ENCODE measurements at regions not wholly inside any gene's neighbourhood (a gene's known extent, or its start where the extent isn't known, plus 50 kb on each side); places are given as distances from the start of the nearest gene placed in this dataset.

DNA sequence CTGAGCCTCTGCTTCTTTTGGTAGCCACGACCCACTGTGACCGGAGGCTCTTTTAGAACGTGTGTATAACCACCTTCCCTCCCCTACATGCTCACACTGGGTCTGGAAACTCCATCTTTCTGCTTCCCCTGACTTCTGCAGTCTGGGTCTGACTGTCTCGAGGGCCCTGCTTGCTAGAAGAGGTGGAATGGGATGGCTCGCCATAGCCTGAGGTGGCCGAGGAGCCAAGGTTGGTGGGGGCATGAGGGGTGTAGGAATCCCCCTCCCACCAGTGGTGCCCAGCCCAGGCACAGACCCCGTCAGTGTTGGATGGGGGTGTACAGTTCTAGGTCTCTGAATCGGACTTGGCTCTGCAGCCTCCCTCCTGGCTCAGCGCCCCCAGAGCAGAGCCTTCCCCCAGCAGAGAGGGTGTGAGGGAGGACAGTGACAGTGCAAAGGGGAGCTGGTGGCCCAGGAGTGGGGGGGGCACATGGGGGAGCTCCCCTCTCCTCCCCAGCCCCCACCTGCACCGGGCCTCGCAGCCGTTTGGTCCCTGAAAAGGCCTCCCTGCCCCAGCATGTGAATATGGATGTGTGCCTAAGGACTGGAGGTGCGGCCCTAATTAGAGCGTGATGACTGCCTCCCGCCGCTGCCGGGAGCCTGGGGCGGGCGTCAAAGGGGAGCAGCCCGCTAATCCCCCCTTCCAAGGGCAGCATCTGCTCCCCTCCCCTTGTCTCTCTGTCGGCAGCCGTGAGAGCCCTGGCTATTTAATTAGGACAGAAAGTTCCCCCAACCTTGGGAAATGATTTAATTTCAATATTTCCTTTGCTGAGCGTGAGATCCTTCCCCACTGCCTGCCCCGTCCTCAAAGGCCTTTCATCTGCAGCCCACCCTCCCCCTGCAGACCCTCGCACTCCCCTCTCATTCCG is 196.2 kb upstream of the C14orf180 start:
- Histone ChIP-seq H3K27ac (ENCODE audit: low read depth, low read length) (no peak overlapping the region), H3K27me3 (ENCODE audit: control insufficient read depth in 2 of 2, insufficient read depth in 2 of 2, low read length in 2 of 2) (no peaks in the 10 kb centered on the region), H3K9me3 (ENCODE audit: control insufficient read depth in 2 of 3, low read length in 3 of 3) (peaks cover 0 to 22% (median 0%) of the 10 kb centered on the region in 3 experiments), H3K4me3 (ENCODE audit: low read length) (no peak overlapping the region), H3K4me1 (ENCODE audit: control insufficient read depth in 2 of 2, insufficient read depth in 2 of 2, low read length in 2 of 2) (no peaks in the 10 kb centered on the region), H3K36me3 (ENCODE audit: control insufficient read depth in 2 of 3, insufficient read depth in 3 of 3, low read length in 3 of 3) (no peaks in the 10 kb centered on the region)
- peak; percentile 38 for ATAC-seq
- CTCF ChIA-PET = no interaction called here
- Mint-ChIP-seq H3K4me3 (no peak overlapping the region), H3K4me1 (peaks cover 0 to 20% (median 4%) of the 10 kb centered on the region in 7 donors), H3K9me3 (peaks cover 6 to 36% (median 23%) of the 10 kb centered on the region in 11 donors), H3K27me3 (peaks cover 0 to 8% (median 0%) of the 10 kb centered on the region in 5 donors), H3K36me3 (peaks cover 2 to 25% (median 14%) of the 10 kb centered on the region in 5 donors), H3K27ac (peak overlapping the region in 4 of 9 donors; percentile 22 to 77 (median 58))
- POLR2A ChIA-PET = no interaction called here
- intact Hi-C loops (cut with micrococcal nuclease) = no loop called here
- DNase-seq = no peak

DNA sequence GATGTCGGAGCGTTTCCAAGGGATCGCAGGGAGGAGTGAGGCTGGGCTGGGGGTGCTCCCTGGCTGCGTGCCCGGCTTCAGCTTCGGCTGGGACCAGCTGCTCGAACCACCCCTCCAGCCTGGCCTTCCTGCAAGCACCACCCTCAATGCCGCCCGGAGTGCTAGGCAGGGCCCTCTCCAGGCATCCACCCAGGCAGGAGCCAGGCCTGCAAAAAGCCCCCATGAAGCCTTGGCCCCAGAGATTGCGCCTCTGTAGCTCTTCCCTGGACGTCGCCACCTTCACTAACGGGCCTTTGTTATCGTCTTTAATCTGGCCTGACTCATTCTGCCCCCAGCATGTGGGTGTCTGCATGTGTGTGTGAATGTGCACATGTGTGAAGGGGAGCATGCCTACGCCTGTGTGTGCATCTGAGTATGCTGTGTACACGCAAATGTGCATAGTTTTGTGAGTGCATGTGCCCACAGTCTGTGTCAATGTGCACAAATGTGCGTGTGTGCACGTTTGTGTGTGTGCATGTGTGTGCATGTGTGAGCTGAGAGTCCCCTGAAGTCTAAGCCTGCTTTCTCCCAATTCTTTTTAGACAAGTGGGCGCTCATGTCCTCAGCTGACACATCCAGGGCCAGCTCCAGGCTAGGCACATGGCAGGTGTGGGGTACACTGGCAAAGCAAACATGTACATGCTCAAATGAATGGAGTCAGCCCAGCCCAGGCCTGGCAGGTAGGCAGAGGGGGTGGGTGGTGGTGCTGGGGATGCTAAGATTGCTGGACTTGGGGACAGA is 195.4 kb upstream of the C14orf180 start:
- intact Hi-C loops (cut with micrococcal nuclease) = no loop called here
- Mint-ChIP-seq H3K4me1 (peaks cover 4 to 21% (median 10%) of the 10 kb centered on the region in 7 donors), H3K27ac (peak overlapping the region in 6 of 9 donors; percentile 18 to 77 (median 64)), H3K36me3 (peaks cover 2 to 20% (median 10%) of the 10 kb centered on the region in 5 donors), H3K9me3 (peaks cover 6 to 29% (median 20%) of the 10 kb centered on the region in 11 donors), H3K4me3 (no peak overlapping the region), H3K27me3 (peaks cover 0 to 8% (median 0%) of the 10 kb centered on the region in 5 donors)
- Histone ChIP-seq H3K4me3 (ENCODE audit: low read length) (no peak overlapping the region), H3K9me3 (ENCODE audit: control insufficient read depth in 2 of 3, low read length in 3 of 3) (peaks cover 0 to 22% (median 0%) of the 10 kb centered on the region in 3 experiments), H3K4me1 (ENCODE audit: control insufficient read depth in 2 of 2, insufficient read depth in 2 of 2, low read length in 2 of 2) (peaks cover 5 to 7% of the 10 kb centered on the region in 2 donors), H3K27ac (ENCODE audit: low read depth, low read length) (no peak overlapping the region), H3K36me3 (ENCODE audit: control insufficient read depth in 2 of 3, insufficient read depth in 3 of 3, low read length in 3 of 3) (no peaks in the 10 kb centered on the region), H3K27me3 (ENCODE audit: control insufficient read depth in 2 of 2, insufficient read depth in 2 of 2, low read length in 2 of 2) (no peaks in the 10 kb centered on the region)
- no peak for ATAC-seq
- CTCF ChIA-PET = no interaction called here
- POLR2A ChIA-PET = interaction anchor here (1.1 kb wide), 1 partner anchor 9 kb away, joined by 3 read pairs; no protein-coding TSS in a partner anchor
- DNase-seq = no peak

DNA sequence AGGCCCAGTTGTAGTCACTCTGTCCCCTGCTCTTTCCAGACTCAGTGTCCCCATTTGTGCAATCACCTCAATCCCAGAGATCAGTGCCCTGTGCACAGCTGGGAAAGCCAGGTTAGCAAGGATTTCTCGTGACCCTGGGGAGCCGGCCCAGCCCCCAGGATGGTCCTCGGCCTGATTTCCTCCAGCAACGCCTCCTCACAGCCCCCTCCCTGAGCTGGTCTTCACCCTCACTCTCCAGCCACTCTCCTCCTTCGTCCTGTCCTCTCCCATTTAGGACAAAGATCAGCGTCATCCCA is 194.8 kb upstream of the C14orf180 start:
- H3K9me3 Mint-ChIP-seq = peaks cover 6 to 24% (median 15%) of the 10 kb centered on the region in 11 donors
- peaks cover 2 to 15% (median 8%) of the 10 kb centered on the region in 5 donors for H3K36me3 Mint-ChIP-seq
- DNase-seq (no peak), ATAC-seq (no peak)
- Histone ChIP-seq H3K27me3 (ENCODE audit: control insufficient read depth in 2 of 2, insufficient read depth in 2 of 2, low read length in 2 of 2) (no peaks in the 10 kb centered on the region), H3K9me3 (ENCODE audit: control insufficient read depth in 2 of 3, low read length in 3 of 3) (peaks cover 0 to 16% (median 0%) of the 10 kb centered on the region in 3 experiments), H3K4me1 (ENCODE audit: control insufficient read depth in 2 of 2, insufficient read depth in 2 of 2, low read length in 2 of 2) (peaks cover 10 to 12% of the 10 kb centered on the region in 2 donors), H3K27ac (ENCODE audit: low read depth, low read length) (no peak overlapping the region), H3K36me3 (ENCODE audit: control insufficient read depth in 2 of 3, insufficient read depth in 3 of 3, low read length in 3 of 3) (no peaks in the 10 kb centered on the region), H3K4me3 (ENCODE audit: low read length) (no peak overlapping the region)
- H3K4me1 Mint-ChIP-seq = peaks cover 5 to 26% (median 15%) of the 10 kb centered on the region in 7 donors
- peaks cover 0 to 8% (median 0%) of the 10 kb centered on the region in 5 donors for H3K27me3 Mint-ChIP-seq
- intact Hi-C loops (cut with micrococcal nuclease) = no loop called here
- POLR2A ChIA-PET = interaction anchor here (1.1 kb wide), 1 partner anchor 9 kb away, joined by 3 read pairs; no protein-coding TSS in a partner anchor
- peak overlapping the region in 3 of 9 donors; percentile 12 to 77 (median 63) for H3K27ac Mint-ChIP-seq
- H3K4me3 Mint-ChIP-seq = no peak overlapping the region
- CTCF ChIA-PET = interaction anchor here (0.7 kb wide), 1 partner anchor 138 kb away, joined by 3 read pairs; no protein-coding TSS in a partner anchor

DNA sequence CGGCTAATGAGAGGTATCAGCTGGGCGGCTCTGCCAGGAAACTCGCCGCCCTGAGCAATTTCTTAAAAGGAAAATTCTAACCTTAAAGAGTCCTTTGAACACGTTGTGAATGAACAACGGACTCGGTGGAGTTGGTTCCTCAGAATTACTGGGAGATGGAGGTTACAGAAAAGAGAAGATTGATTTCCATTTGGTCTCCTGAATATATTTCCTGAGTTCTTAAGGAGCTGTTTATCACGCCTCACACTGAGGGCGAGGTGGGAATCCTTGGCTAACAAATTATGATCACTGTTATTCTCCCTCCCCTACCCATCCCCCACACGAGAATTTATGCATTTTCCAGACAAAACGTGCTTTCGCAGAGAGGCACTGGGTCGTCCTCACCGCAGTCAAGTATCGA is 194.5 kb upstream of the C14orf180 start:
- Histone ChIP-seq H3K27me3 (ENCODE audit: control insufficient read depth in 2 of 2, insufficient read depth in 2 of 2, low read length in 2 of 2) (no peaks in the 10 kb centered on the region), H3K36me3 (ENCODE audit: control insufficient read depth in 2 of 3, insufficient read depth in 3 of 3, low read length in 3 of 3) (no peaks in the 10 kb centered on the region), H3K9me3 (ENCODE audit: control insufficient read depth in 2 of 3, low read length in 3 of 3) (peaks cover 0 to 13% (median 0%) of the 10 kb centered on the region in 3 experiments), H3K27ac (ENCODE audit: low read depth, low read length) (no peak overlapping the region), H3K4me3 (ENCODE audit: low read length) (no peak overlapping the region), H3K4me1 (ENCODE audit: control insufficient read depth in 2 of 2, insufficient read depth in 2 of 2, low read length in 2 of 2) (peaks cover 14 to 15% of the 10 kb centered on the region in 2 donors)
- intact Hi-C loops (cut with micrococcal nuclease) = no loop called here
- Mint-ChIP-seq H3K4me3 (no peak overlapping the region), H3K9me3 (peaks cover 6 to 20% (median 14%) of the 10 kb centered on the region in 11 donors), H3K27me3 (peaks cover 0 to 8% (median 0%) of the 10 kb centered on the region in 5 donors), H3K4me1 (peaks cover 9 to 30% (median 19%) of the 10 kb centered on the region in 7 donors), H3K27ac (peak overlapping the region in 6 of 9 donors; percentile 12 to 83 (median 68)), H3K36me3 (peaks cover 2 to 13% (median 8%) of the 10 kb centered on the region in 5 donors)
- ChIA-PET POLR2A (interaction anchor here (1.1 kb wide), 1 partner anchor 9 kb away, joined by 3 read pairs; no protein-coding TSS in a partner anchor), CTCF (interaction anchor here (0.7 kb wide), 1 partner anchor 138 kb away, joined by 3 read pairs; no protein-coding TSS in a partner anchor)
- DNase-seq (no peak), ATAC-seq (no peak)

DNA sequence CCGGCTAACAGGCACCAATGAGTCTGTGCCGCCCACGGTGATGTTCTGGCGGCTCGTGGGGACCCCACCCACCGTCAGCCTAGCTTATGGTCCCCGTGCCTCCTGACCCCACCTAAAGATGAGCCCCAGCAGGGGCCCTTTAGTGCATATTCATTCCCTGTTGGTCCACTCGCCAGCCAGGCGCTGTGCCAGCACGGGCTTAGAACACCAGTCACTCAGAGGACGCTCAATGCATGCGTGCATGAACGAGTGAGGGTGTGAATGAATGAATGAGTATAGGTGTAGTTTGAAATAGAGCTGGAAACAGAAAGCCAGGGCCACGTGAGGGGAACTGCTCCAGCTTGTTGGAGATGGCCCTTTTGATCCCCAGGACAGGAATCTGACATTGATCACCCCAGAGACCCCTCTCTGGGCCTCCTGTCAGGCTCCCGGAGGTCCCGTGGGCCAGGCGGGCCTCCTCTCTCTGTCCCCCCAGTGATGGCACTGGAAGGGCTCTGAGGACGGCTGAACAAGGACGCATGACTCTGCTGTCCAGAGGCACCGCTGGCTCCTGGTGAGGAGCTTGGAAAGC is 193.9 kb upstream of the C14orf180 start:
- Histone ChIP-seq H3K4me3 (ENCODE audit: low read length) (no peak overlapping the region), H3K27me3 (ENCODE audit: control insufficient read depth in 2 of 2, insufficient read depth in 2 of 2, low read length in 2 of 2) (no peaks in the 10 kb centered on the region), H3K4me1 (ENCODE audit: control insufficient read depth in 2 of 2, insufficient read depth in 2 of 2, low read length in 2 of 2) (peaks cover 19 to 20% of the 10 kb centered on the region in 2 donors), H3K9me3 (ENCODE audit: control insufficient read depth in 2 of 3, low read length in 3 of 3) (peaks cover 0 to 8% (median 0%) of the 10 kb centered on the region in 3 experiments), H3K36me3 (ENCODE audit: control insufficient read depth in 2 of 3, insufficient read depth in 3 of 3, low read length in 3 of 3) (no peaks in the 10 kb centered on the region), H3K27ac (ENCODE audit: low read depth, low read length) (no peak overlapping the region)
- Mint-ChIP-seq H3K9me3 (peaks cover 2 to 15% (median 9%) of the 10 kb centered on the region in 11 donors), H3K4me3 (no peak overlapping the region), H3K27ac (peak overlapping the region in 7 of 9 donors; percentile 12 to 83 (median 65)), H3K4me1 (peaks cover 14 to 35% (median 24%) of the 10 kb centered on the region in 7 donors), H3K27me3 (peaks cover 0 to 8% (median 0%) of the 10 kb centered on the region in 5 donors), H3K36me3 (peaks cover 0 to 10% (median 8%) of the 10 kb centered on the region in 5 donors)
- ATAC-seq (no peak), DNase-seq (peak in 2 of 9 donors; percentile 3 to 15)
- CTCF ChIA-PET = interaction anchor here (0.7 kb wide), 1 partner anchor 139 kb away, joined by 3 read pairs; no protein-coding TSS in a partner anchor
- POLR2A ChIA-PET = no interaction called here
- intact Hi-C loops (cut with micrococcal nuclease) = no loop called here

Data from naive thymus-derived CD4-positive, alpha-beta T cell (primary cell).